Ecto neural progenitor cell (in vitro differentiated cells): ENCODE measurements at regions not wholly inside any gene's neighbourhood (a gene's known extent, or its start where the extent isn't known, plus 50 kb on each side); places are given as distances from the start of the nearest gene placed in this dataset.
"Not testable (repeated sequence)": the region's sequence is repeated elsewhere in the genome, so short reads cannot be mapped to it uniquely, and the experiment has no call there.

ENCODE experiments used
- DNase-seq: peaks from one replicate; pipeline ENCODE4 v3.0.0-alpha.2; 2018; ENCODE audit warnings: low spot score

GRCh38 chr5:110306650-110307049 lies 419.8 kb downstream of the TMEM232 start:
- no peak for DNase-seq

GRCh38 chr5:110309222-110309621 lies 417.2 kb downstream of the TMEM232 start:
- no peak for DNase-seq

- DNase-seq = not testable (repeated sequence)
Measured at GRCh38 chr5:110316566-110316965, 409.9 kb downstream of the TMEM232 start.

- no peak for DNase-seq
Measured at GRCh38 chr5:110321117-110321516, 405.4 kb downstream of the TMEM232 start.

- no peak for DNase-seq
Measured at GRCh38 chr5:110323357-110323756, 403.1 kb downstream of the TMEM232 start.

- DNase-seq = no peak
Measured at GRCh38 chr5:110323832-110324231, 402.6 kb downstream of the TMEM232 start.

GRCh38 chr5:110324876-110325275 lies 401.6 kb downstream of the TMEM232 start:
- no peak for DNase-seq

GRCh38 chr5:110329955-110330525 lies 396.4 kb downstream of the TMEM232 start:
- DNase-seq = no peak

- DNase-seq = no peak
Measured at GRCh38 chr5:110333384-110333783, 393.1 kb downstream of the TMEM232 start.

- DNase-seq = no peak
Measured at GRCh38 chr5:110335361-110336066, 391.0 kb downstream of the TMEM232 start.

- DNase-seq = no peak
Measured at GRCh38 chr5:110338341-110339083, 388.0 kb downstream of the TMEM232 start.

GRCh38 chr5:110339399-110339798 lies 387.1 kb downstream of the TMEM232 start:
- DNase-seq = no peak

GRCh38 chr5:110341836-110342235 lies 384.6 kb downstream of the TMEM232 start:
- no peak for DNase-seq

GRCh38 chr5:110342683-110343082 lies 383.8 kb downstream of the TMEM232 start:
- no peak for DNase-seq

- no peak for DNase-seq
Measured at GRCh38 chr5:110343616-110344015, 382.9 kb downstream of the TMEM232 start.

GRCh38 chr5:110345623-110346022 lies 380.8 kb downstream of the TMEM232 start:
- no peak for DNase-seq

- DNase-seq = no peak
Measured at GRCh38 chr5:110346893-110347358, 379.5 kb downstream of the TMEM232 start.

- DNase-seq = no peak
Measured at GRCh38 chr5:110347781-110348180, 378.7 kb downstream of the TMEM232 start.

- no peak for DNase-seq
Measured at GRCh38 chr5:110351430-110351829, 375.0 kb downstream of the TMEM232 start.

- no peak for DNase-seq
Measured at GRCh38 chr5:110354311-110354710, 372.2 kb downstream of the TMEM232 start.

- no peak for DNase-seq
Measured at GRCh38 chr5:110354915-110355644, 371.4 kb downstream of the TMEM232 start.

- DNase-seq = no peak
Measured at GRCh38 chr5:110356677-110357076, 369.8 kb downstream of the TMEM232 start.
